ENCODE measurements at regions not wholly inside any gene's neighbourhood (a gene's known extent, or its start where the extent isn't known, plus 50 kb on each side); places are given as distances from the start of the nearest gene placed in this dataset.

GRCh38 chr2:108067820-108068405 is 81.6 kb downstream of the SLC5A7 start:
- no peak for TF ChIP-seq CTCF (IDR thresholded peaks at IDR 0.05; ENCODE audit: insufficient read depth, low read length, missing control alignments)
- CTCF ChIA-PET = no interaction called here
- POLR2A ChIA-PET = no interaction called here
- DNase-seq (ENCODE audit: low read depth, low spot score) = no peak
- H3K4me3 ChIP-seq (ENCODE audit: low read depth, low read length) = no peak overlapping the region

GRCh38 chr2:108069515-108070310 is 83.4 kb downstream of the SLC5A7 start:
- no peak overlapping the region for H3K4me3 ChIP-seq (ENCODE audit: low read depth, low read length)
- DNase-seq (ENCODE audit: low read depth, low spot score) = no peak
- no peak for TF ChIP-seq CTCF (IDR thresholded peaks at IDR 0.05; ENCODE audit: insufficient read depth, low read length, missing control alignments)
- ChIA-PET POLR2A (no interaction called here), CTCF (no interaction called here)

GRCh38 chr2:108073415-108074072 is 87.2 kb downstream of the SLC5A7 start:
- ChIA-PET CTCF (no interaction called here), POLR2A (no interaction called here)
- DNase-seq (ENCODE audit: low read depth, low spot score) = no peak
- H3K4me3 ChIP-seq (ENCODE audit: low read depth, low read length) = no peak overlapping the region
- no peak for TF ChIP-seq CTCF (IDR thresholded peaks at IDR 0.05; ENCODE audit: insufficient read depth, low read length, missing control alignments)

- POLR2A ChIA-PET = no interaction called here
- CTCF ChIA-PET = no interaction called here
- no peak overlapping the region for H3K4me3 ChIP-seq (ENCODE audit: low read depth, low read length)
- TF ChIP-seq CTCF (IDR thresholded peaks at IDR 0.05; ENCODE audit: insufficient read depth, low read length, missing control alignments) = no peak
- no peak for DNase-seq (ENCODE audit: low read depth, low spot score)
These were observed 87.8 kb downstream of the SLC5A7 start for GRCh38 chr2:108074150-108074549.

GRCh38 chr2:108074946-108075345 is 88.6 kb downstream of the SLC5A7 start:
- ChIA-PET POLR2A (no interaction called here), CTCF (no interaction called here)
- TF ChIP-seq CTCF (IDR thresholded peaks at IDR 0.05; ENCODE audit: insufficient read depth, low read length, missing control alignments) = no peak
- no peak overlapping the region for H3K4me3 ChIP-seq (ENCODE audit: low read depth, low read length)
- no peak for DNase-seq (ENCODE audit: low read depth, low spot score)

- no peak for DNase-seq (ENCODE audit: low read depth, low spot score)
- H3K4me3 ChIP-seq (ENCODE audit: low read depth, low read length) = no peak overlapping the region
- ChIA-PET POLR2A (no interaction called here), CTCF (no interaction called here)
- TF ChIP-seq CTCF (IDR thresholded peaks at IDR 0.05; ENCODE audit: insufficient read depth, low read length, missing control alignments) = no peak
These were observed 90.2 kb downstream of the SLC5A7 start for GRCh38 chr2:108076527-108076926.
